HG03103 (cell line): ENCODE measurements at regions not wholly inside any gene's neighbourhood (a gene's known extent, or its start where the extent isn't known, plus 50 kb on each side); places are given as distances from the start of the nearest gene placed in this dataset.
"Not testable (repeated sequence)": the region's sequence is repeated elsewhere in the genome, so short reads cannot be mapped to it uniquely, and the experiment has no call there.

Experiments used
- ATAC-seq: cut with Tn5 transposase; IDR thresholded peaks from one replicate; pipeline ENCODE4 v1.9.1; 2021; ENCODE audit warnings: low read depth; ENCODE audit not compliant: unreplicated experiment

DNA sequence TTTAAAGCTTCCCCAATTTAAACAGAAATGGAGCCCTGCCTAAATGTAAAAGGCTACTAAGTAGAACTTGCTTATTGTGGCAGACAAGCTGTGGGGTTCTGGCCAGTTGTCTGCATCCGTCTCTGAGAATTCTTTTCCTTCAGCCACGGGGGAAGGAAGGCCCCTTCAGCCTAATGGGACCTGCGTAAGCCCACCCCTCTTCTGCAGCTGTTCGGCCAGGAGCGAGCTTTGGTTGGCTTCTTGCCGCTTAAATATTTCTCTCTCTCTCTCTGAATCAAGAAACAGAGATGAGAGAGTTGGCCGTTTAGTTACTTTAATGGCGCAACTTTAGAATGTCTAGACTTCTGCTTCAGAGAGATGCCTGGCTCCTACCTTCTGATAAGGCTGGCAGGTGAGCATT, 151.7 kb upstream of the PROK2 start:
- ATAC-seq, result no peak

DNA sequence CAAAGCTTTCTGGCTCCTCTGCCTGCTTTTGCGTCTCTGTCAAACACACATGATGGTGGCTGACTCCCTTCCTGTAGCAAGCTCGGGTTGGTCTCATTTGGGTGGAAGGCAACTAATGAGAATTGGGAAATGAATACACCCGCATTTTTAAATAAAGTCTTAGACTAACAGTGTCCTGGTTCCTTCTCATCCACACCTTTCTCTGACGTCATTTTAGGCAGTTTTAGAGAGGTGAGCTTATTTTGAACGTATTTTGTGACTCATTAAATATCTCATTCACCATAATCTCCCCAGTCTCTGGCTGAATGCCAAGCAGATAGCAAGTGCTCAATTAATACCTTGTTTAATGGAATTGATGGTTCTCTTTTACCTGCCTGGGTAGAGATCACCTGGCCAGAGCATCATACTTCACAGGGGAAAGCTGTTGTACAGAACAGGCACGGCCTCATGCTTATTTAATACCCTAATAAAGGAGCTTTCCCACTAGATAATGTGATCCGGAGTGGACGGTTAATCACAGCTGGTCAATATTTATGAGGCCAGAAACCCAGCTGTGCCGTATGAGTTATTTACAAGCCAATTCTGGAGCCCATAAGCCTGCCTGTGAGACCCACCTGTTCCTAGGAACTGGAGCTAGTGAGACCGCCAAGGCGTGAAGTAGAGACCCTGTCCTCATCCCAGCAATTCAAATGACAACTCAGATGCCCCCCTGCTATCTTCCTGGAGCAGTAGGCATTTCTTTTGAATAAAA, 149.7 kb upstream of the PROK2 start:
- no peak for ATAC-seq

DNA sequence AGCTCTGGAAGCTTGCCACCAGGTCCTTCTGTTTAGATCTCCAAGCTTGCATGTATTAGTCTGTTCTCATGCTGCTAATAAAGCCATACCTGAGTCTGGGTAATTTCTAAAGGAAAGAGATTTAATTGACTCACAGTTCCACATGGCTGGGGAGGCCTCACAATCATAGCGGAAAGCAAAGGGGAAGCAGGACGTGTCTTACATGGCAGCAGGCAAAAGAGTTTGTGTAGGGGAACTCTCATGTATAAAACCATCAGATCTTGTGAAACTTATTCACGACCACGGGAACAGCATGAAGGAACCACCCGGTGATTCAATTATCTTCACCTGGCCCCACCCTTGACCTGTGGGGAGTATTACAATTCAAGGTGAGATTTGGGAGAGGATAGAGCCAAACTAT, 147.0 kb upstream of the PROK2 start:
- ATAC-seq, result no peak

DNA sequence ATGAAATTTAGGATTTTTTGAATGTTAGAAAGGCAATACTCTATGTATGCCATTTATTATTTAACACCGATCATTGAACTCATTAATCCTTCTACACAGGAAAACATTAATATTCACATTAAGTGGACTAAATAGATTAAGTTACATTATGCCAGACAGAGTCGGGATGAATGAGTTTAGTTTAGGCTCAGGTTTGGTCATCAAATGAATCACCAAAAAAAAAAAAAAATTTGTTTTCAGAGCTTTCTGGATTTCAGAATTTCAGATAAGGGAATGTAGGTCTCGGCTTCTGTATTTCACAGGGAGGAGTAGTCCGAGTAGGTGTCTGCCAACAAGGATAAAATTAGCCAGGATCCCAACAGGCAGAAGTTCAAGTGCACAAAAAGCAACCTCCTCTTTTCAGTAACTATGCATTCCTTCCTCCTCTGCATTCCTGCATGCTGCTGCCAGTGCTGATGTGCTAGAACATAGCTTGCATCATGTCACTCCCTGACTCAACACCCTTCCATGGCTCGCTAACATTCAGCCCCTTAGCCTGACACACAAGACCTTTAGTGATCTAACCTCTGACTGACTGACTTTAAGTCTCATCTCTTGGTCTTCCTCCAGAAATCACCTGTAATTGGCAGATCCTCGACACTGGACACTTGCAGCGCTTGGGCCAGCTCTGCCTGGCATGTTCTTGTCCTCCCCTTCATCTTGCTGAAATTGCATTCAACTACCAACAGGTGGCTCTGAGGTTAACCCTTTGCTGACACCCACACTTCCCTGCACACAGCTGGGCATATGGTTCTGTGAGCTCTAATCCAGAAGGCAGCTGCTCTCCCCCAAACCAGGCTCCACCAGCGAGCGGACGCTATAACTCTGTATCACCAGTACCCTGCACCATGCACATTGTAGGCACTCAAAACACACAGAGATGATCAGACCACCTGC, 145.4 kb upstream of the PROK2 start:
- no peak for ATAC-seq

DNA sequence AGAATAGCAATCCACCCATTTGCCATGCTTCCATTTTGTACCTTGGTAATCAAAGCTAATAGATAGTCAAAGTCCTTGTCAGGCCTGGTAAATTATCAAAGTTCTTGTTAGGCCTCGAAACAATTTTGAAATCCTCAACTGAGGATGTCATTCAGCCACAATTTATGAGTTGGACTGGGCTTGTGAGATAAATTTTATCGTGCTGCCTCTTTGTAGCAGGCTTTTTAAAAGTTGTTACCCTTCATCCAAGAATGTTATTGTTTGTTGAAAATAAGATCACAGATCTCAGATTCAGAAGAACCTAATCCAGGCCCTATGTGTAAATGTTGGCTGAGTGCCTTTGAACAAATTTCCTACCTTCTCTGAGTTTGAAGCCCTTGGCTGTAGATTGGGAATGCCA, 143.3 kb upstream of the PROK2 start:
- no peak for ATAC-seq

DNA sequence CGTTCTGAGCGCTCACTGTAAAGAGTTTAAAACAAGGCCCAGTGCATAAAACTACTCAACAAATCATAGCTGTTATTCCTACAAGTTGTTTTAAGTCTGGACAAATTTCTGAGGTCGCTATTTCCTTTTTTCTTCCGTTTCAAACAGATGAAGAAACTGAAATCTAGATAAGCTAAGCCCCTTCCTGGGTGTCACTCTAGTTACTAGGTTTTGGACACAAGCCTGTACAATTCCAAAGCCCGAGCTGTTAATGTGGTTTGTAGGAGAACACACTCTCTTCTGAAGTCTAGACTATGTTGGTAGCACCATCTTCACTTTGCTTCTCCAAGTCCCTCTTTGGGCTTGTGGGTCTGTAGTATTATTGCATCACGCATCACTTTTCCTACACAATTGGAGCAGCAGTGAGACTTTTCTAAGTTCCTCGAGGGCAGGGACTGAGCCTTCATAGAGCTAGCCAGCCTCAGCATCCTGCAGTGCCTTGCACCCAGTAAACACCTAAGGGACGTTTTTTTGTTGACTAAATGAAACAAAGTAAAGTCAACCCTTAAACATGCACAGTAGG, 142.6 kb upstream of the PROK2 start:
- ATAC-seq, result no peak

DNA sequence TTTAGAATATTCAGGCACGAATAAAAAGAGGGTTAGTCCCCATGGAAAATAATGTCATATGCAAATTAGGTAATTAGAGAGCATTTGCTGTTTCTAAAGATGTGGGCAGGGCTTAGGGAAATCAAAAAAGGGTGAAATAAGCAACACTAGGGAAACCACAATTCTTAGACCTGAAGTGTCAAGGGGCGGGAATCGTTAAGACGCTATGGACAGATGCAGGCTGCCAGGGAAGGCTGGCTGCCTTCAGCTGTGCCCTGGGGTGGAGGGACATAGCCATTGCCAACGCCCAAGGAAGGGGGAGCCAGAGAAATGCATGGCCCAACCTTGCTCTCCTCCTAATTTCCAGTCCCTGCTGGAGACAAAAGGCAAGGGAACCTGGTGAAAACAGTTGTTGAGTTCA, 141.7 kb upstream of the PROK2 start:
- ATAC-seq, result no peak

DNA sequence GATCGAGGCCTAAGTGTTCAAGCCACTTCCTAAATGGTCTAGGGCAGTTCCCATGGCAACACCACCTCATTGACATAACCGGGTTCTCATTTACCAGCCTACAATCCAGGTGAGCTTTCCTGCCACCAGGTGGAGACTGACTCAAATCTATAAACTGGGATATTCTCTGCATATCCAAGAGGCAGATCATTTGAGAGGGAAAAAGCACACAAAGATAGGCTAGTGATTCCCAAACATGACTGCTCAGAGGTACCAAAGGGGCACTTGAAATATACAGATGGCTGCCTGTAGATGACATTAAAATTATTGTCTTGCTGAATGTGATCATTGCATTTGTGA, 141.3 kb upstream of the PROK2 start:
- no peak for ATAC-seq

DNA sequence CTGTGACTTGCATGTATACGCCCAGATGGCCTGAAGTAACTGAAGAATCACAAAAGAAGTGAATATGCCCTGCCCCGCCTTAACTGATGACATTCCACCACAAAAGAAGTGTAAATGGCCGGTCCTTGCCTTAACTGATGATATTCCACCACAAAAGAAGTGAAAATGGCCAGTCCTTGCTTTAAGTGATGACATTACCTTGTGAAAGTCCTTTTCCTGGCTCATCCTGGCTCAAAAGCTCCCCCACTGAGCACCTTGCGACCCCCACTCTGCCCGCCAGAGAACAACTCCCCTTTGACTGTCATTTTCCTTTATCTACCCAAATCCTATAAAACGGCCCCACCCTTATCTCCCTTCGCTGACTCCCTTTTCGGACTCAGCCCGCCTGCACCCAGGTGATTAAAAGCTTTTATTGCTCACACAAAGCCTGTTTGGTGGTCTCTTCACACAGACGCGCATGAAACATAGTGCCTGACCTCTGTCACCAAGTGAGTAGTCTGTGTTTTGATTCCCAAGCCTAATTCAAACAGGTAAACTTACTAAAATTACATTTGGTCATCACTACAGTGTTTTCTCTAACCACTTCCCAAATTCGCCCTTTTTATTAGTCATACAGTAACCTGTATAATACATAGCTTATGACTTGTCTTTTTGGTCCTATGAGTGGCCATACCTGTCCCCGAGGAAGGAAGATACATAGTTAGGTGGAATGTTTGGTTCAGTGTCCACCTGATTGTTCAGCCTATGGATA, 140.7 kb upstream of the PROK2 start:
- not testable (repeated sequence) for ATAC-seq

DNA sequence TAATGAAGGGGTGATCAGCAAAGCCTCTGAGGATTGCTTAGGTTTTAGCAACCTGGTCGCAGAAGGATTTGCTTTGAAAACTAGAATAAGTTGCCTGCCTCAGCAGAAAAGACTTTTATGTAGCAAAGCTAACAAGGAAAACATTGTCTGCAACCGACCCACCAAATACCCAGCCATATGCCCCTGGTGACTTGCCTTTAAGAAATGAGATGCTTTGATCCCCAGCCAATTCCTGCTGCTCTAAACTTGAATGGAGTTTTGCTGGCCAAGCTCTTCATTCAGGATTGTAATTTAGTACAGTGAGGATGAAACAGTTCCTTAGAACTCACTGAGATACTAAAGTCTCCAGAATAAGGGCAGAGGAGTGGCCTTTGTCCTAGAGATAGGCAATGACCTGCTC, 139.8 kb upstream of the PROK2 start:
- ATAC-seq, result no peak

DNA sequence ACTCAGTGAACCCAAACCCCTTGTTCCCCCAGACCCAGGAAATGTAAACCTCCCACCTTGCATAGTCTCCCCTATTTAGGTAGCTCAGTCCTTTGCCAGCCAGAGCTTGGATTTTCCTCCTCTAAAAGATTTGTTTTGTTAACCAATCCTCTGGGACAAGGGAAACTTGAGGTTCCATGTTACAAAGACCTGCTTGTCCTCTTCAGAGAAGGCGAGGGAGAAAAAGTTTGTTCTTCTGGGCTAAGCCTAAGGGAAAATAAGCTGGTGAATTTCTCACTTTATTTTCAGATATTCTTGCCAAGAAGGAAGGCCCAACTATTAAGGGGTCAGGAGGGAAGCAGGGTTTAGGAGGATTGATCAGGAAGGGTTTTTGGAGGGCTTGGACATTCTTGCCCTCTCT, 136.1 kb upstream of the PROK2 start:
- ATAC-seq, result no peak

DNA sequence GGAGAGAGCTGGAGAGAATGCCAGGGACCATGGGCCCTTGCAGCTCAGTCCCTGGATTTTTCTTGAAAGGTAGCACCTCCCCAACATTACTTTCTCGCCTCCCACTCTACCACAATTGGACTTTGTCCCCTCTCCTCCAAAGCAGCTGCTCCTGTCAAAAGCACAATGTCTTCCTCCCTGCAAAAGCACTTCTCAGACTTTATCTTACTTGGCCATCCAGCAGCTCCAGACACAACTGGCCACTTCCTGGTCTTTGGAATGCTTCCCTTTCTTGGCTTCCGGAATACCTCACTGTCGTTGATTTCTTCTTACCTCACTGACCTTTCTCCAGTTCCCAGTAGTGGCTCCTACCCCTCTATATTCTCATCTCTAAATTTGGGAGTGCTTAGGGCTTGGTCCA, 134.6 kb upstream of the PROK2 start:
- ATAC-seq, result no peak

DNA sequence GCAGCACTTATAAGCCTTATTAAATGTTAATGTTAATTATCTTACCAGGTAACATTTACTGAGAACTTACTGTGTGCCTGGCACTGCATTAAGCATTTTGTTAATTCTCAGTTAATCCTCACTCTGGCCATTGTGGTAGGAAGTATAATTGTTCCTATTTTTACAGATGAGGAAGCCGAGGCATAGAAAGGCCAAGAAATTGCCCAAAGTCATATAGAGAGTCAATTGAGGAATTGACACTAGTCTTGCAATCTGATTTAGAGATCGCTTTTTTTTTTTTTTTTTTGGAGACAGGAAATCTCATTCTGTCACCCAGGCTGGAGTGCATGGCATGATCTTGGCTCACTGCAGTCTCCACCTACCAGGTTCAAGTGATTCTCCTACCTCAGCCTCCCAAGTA, 132.6 kb upstream of the PROK2 start:
- no peak for ATAC-seq

DNA sequence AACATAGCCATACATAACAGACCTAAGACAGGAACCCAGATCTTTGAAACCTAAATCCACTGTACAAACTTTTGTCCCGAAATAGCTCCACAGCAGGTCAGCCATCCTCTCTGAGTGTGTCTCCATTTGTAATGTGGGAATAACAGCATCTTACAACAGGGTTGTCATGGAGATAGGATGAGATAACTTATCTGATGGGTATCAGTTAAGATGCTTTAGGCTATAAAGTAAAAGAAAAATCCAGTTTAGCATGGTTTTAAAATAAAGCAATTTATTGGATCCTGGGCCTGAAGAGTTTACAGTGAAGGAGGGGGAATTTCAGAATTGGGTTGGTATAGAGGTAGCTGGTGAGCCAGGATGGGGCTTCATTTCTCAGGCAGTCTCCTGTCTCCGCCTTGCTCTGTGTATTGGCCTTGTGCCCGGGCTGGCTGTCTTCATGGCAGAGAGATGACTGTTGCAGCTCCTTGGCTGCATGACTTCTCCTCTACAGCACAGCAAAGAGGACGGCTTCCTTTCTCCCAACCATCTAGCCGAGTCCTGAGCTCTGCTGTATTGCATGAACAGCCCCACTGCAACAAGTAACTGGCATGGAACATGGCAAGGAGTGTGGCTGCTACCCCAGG, 131.9 kb upstream of the PROK2 start:
- ATAC-seq, result no peak

DNA sequence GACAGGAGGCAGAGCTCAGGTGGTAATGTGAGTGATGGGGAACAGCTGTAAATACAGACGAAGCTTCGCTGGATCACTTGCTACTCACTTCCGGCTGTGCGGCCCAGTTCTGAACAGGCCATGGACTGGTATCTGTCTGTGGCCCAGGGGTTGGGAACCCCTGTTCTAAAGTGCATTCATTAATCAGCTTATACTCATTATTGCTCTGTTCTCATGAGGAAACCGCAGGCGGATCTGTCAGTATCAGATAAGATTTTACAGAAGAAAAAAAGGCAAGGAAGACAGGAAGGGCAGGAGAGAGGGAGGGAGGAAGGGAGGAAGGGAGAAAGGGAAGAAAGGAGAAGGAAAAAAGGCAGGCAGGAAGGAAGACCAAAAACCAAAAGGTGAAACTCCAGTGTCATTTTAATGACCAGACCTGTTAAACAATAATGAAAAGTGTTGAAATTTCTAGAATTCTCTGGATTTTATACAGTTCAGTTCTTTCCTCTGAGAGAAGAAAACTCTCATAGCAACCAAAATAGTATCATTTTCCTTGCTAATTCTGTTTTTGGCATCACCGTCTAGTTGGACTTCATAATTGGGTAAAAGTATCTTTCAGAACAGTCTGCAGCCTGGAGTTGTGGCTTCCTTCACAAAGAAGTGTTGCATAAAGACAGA, 128.0 kb upstream of the PROK2 start:
- ATAC-seq, result no peak

DNA sequence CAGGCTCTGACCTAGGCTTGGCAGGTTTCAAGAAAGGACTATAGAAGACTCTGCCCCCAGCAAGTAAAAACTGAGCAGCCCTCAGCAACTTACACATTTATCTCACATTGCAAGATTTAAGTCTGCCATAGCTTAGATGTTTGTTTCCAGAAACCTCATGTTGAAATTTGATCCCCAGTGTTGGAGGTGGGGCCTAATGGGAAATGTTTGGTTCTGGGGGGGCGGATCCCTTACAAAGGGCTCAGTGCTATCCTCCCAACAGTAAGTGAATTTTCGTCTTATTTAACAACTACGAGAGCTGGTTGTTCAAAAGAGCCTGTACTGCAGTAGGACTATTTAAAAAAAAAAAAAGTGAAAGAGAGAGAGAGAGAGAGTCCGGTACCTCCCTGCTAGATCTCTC, 125.2 kb upstream of the PROK2 start:
- ATAC-seq, result no peak

DNA sequence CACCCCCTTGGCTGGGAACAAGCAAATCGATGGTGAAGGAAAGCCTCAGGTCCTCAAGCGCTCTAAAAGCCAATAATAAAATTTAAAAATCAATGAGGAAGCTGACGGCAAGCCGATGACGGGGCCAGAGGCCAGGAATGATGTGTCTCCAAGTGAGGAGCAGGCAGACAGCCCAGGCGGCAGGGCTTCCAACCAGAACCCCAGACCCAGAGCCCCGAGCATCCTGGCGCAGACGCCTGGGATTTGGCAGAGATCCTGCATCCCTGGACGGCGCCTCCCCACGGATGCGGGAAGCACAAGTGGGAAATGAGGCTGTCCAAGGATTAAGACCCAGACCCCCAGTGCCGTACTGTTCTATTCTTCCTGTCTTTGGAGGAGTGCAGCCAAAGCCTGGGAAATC, 123.0 kb upstream of the PROK2 start:
- ATAC-seq, result no peak

DNA sequence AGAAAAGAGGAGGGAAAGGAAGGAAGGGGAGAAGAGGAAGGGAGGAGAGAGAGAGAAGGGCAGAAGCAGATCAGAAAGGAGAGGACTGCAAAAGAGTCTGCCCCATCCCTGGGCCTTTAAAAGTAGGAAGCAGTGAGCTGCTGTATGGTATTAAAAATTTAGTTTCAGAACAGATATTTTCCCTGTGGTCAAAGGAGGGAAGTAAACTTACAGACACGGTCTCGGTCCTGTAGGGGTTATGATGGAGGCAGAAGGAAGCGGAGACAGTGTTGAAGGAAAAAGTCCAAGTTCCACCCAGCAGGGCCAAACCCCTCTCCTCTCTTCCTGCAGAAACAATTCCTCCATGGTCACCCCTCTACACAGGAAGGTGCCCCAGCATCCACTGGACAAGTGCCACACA, 122.0 kb upstream of the PROK2 start:
- ATAC-seq, result no peak

DNA sequence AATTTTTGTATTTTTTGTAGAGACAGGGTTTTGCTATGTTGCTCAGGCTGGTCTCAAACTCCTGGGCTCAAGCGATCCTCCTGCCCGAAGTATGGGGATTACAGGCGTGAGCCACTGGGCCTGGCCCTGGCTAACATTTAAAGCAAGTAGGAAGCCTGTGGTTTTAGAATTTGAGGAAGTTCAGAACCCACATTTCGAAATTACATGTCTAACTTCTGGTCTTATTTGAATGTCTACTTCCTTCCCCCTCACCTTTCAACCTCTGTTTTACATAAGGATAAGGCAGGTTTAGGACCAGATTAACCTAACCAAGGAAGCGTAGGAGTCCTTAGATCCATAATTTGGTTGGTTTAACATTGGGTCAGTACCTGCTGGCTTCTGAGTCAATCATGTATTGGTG, 120.5 kb upstream of the PROK2 start:
- ATAC-seq, result peak; percentile 83

DNA sequence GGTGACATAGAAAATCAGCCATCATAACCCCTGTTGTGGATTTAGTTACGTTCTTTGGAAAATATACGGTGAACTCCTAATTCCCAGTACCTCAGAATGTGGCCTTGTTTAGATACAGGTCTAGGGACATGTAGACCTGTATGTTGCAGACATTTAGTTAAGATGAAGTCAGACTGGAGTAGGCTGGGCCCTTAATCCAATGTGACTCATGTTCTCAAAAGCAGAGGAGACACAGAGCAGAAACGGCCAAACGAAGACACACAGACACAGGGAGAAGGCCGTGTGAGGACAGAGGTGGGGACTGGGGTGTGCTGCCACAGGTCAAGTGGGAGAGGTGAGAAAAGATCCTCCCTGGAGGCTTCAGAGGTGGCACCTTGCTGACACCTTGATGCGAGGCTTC, 119.0 kb upstream of the PROK2 start:
- no peak for ATAC-seq
